NCI-H524 treated with DMSO at 0.1 percent for 48 hours (cell line): ENCODE measurements at regions not wholly inside any gene's neighbourhood (a gene's known extent, or its start where the extent isn't known, plus 50 kb on each side); places are given as distances from the start of the nearest gene placed in this dataset.
"Not testable (repeated sequence)": the region's sequence is repeated elsewhere in the genome, so short reads cannot be mapped to it uniquely, and the experiment has no call there.

Source experiments
- DNase-seq: peaks from one replicate; lab custom pipeline; 2025; lab: John Stamatoyannopoulos, UW

GRCh38 chr22:26922806-26923205 lies 265.4 kb downstream of the MIAT start:
- no peak for DNase-seq

GRCh38 chr22:26923531-26923930 lies 266.1 kb downstream of the MIAT start:
- DNase-seq: no peak

GRCh38 chr22:26927821-26928220 lies 270.4 kb downstream of the MIAT start:
- no peak for DNase-seq

GRCh38 chr22:26931471-26931870 lies 274.1 kb downstream of the MIAT start:
- DNase-seq: no peak

DNA sequence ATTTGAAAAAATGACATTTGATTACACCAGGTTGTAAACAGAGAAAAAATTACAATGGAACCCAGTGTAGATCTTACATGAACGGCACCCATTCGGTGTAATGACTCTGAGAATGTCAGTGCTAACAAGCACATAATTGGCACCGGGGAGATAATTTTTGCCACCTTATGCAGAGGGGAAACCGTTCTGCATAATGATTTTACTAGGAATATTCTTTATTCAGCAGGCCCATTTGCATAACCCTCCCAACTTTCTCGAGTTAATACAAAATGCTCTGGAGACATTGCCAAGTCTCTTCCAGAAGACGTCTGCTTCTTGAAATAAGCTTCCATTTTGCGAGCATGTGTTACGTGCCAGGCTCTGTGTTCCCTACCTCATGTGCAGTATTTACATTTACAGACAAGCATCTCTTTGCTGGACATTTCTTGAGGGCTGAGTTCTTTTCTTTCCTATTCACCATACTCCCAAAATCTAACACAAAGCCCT lies 275.8 kb downstream of the MIAT start:
- DNase-seq: no peak

- DNase-seq: no peak
Observed at GRCh38 chr22:26937213-26937612, 279.8 kb downstream of the MIAT start.

DNA sequence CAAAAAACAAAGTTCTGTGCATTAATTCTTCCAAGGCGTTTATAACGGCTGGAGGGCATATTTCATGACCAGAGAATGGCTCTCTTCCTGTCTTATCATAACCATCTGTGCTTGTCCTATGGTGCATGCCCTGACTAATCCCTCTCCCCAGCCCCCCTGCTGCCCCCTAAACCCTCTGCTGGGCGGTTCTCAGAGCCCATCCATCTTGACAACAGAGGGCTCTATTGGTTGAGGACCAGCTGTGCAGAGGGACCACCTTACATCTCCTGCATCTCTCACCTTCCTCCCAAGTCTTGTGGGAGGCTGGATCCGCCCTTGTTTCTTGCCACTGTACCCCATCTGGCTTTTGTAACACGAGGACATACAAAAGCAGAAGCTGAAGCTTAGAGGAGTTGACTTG lies 282.1 kb downstream of the MIAT start:
- peak; percentile 79 for DNase-seq

GRCh38 chr22:26941896-26942636 lies 284.7 kb downstream of the MIAT start:
- DNase-seq: no peak

- DNase-seq: no peak
Observed at GRCh38 chr22:26942637-26942957, 285.2 kb downstream of the MIAT start.

DNA sequence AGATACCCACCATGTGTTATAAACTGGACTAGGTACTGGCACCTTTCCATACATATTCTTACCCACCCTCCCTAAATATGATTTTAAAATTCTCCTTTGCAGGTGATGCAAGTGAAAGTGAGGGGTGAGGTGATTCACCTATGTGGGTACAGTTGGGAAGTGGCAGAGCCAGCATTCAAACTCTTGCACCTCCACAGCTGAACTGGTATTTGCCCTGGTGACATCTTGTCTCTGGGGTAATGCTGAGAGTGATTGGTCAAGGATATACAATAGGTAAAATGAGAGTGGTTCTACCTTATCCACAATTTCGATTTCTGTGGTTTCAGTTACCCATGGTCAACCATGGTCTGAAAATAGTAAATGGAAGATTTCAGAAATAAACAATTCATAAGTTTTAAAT lies 288.2 kb downstream of the MIAT start:
- no peak for DNase-seq

- DNase-seq: no peak
Observed at GRCh38 chr22:26949193-26949592, 291.8 kb downstream of the MIAT start.

DNA sequence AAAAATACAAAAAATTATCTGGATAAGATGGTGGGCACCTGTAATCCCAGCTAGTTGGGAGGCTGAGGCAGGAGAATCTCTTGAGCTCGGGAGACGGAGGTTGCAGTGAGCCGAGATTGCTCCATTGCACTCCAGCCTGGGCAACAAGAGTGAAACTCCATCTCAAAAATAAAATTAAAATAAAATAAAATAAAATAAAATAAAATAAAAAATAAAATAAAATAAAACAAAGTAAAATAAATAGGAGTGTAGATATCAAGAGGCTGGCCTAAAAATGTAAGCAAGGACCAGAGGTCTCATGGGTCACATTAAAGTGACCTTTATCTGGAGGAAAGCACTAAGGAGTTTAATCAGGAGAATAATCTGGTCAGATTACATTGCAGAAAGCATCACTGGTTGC lies 293.8 kb downstream of the MIAT start:
- not testable (repeated sequence) for DNase-seq

- DNase-seq: no peak
Observed at GRCh38 chr22:26952004-26952403, 294.6 kb downstream of the MIAT start.

- DNase-seq: no peak
Observed at GRCh38 chr22:26952451-26953011, 295.1 kb downstream of the MIAT start.

GRCh38 chr22:26953012-26953883 lies 295.9 kb downstream of the MIAT start:
- no peak for DNase-seq

DNA sequence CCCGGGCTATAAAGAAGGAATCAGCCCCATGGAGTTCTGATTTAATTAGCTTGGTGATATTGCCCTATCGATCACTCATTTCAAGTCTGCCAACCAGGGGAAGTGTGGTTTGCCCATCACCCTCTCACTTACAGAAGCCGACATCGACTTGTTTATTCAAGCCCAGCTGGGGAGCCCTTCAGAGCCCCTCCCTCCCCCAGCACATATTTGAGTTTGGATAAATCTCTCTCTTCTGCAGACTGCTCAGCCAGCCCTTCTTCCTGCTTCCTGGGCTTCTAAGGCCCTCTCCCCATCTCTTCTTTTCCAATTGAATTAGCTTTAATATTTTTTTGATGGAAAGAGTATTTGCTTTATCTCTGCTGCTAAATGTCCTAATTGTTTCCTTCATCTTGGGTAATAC lies 299.0 kb downstream of the MIAT start:
- no peak for DNase-seq

GRCh38 chr22:26957176-26957575 lies 299.8 kb downstream of the MIAT start:
- no peak for DNase-seq

GRCh38 chr22:26957897-26958296 lies 300.5 kb downstream of the MIAT start:
- no peak for DNase-seq

DNA sequence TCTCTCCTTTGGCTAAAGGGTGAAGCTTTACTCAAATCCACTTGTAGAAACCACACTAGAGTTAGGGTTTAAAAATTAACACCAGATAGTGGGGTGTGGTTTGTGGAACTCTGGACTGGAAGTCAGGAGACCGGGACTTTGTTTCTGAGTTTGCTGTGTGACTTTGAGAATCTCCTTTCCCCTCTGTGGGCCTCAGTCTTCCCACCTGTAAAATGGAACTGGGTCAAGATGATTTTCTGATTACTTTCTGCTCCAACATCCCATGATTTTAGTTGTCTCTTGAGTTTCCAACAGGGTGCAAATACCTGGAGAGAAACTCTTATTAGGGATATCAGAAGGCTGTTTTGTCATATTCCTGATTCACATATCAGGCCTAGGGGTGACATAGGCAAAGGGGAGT lies 301.0 kb downstream of the MIAT start:
- DNase-seq: no peak

DNA sequence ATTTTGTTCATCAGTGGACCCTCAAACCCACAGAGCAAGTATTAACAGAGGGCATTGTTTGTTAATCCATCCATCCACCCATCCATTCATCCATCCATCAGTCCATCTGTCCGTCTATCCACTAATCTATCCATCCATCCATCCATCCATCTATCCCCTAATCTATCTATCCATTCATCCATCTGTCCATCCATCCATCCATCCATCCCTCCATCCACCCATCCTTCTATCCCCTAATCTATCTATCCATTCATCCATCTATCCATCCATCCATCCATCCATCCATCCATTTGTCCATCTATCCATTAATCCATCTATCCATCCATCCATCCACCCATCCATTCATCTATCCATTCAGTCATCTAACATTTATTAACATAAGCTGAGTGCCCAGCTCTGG lies 307.3 kb downstream of the MIAT start:
- no peak for DNase-seq

DNA sequence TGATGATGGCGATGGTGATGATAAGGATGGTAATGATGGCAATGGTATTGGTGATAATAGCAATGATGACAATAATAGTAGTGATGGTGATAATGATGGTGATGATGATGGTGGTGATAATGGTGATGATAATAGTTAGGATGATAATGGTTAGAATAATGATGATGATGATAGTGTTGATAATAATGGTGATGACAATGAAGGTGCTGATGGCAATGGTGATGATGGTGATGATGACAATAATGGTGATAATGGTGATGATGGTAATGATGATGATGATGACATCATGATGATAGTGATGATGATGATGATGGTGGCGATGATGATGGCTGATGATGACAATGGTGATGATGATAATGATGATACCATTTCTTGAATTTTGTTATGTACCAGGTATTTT lies 309.9 kb downstream of the MIAT start:
- no peak for DNase-seq

GRCh38 chr22:26968859-26969523 lies 311.6 kb downstream of the MIAT start:
- DNase-seq: no peak
